Psoas muscle (tissue), 7 donors: ENCODE measurements at regions not wholly inside any gene's neighbourhood (a gene's known extent, or its start where the extent isn't known, plus 50 kb on each side); places are given as distances from the start of the nearest gene placed in this dataset.

Source experiments
- ATAC-seq, 4 donors: fragments of 200-7000 bp; cut with Tn5 transposase; one replicate each; pipeline ENCODE4 v1.9.1; 2020; ENCODE audit warnings: moderate library complexity in 3 of 4, mild to moderate bottlenecking in 2 of 4
- DNase-seq, 2 donors: peaks; one replicate each; pipeline ENCODE4 v3.0.0-alpha.2; 2020
- H3K27ac ChIP-seq: fragments of 200-600 bp; one replicate; pipeline ENCODE4 v1.8.0; 2022
- H3K27me3 ChIP-seq, 3 donors: fragments of 200-600 bp in 1 of 3; one replicate each; pipeline versions ENCODE4 v1.6.1 to v1.8.0; 2013 to 2022; ENCODE audit warnings: low read length in 2 of 3, mild to moderate bottlenecking in 2 of 3, moderate library complexity in 1 of 3; ENCODE audit not compliant: insufficient read depth in 3 of 3
- H3K36me3 ChIP-seq, 2 donors: fragments of 200-600 bp in 1 of 2; one replicate each; pipeline versions ENCODE4 v1.6.1 to v1.8.0; 2013 to 2022; ENCODE audit warnings: low read depth in 1 of 2, mild to moderate bottlenecking in 1 of 2, moderate library complexity in 1 of 2; ENCODE audit not compliant: insufficient read depth in 1 of 2
- H3K4me1 ChIP-seq: fragments of 200-600 bp; one replicate; pipeline ENCODE4 v1.8.0; 2022
- H3K4me3 ChIP-seq: fragments of 200-600 bp; one replicate; pipeline ENCODE4 v1.8.0; 2022; ENCODE audit warnings: mild to moderate bottlenecking
- H3K9me3 ChIP-seq: fragments of 200-600 bp; one replicate; pipeline ENCODE4 v1.8.0; 2022
- WGBS, 3 donors: extraction: QIAGEN DNeasy Blood & Tissue Kit; methylation state at CpG; one replicate each; pipeline versions ENCODE4 v1.1.6 to v1.1.7; 2013; 5-methylcytosine and 5-hydroxymethylcytosine counted together
- intact Hi-C, 2 donors: fragments of 100-400 bp; cut with DNase I; formaldehyde crosslinking; loops; one replicate each; pipeline versions ENCODE4 v1.11.0 to v1.14.2; 2022
- TF ChIP-seq, protein P1 (sequence below): fragments of 200-600 bp; IDR thresholded peaks from one replicate; pipeline ENCODE4 v1.8.0; 2022; ENCODE audit warnings: antibody characterized with exemption
- donor health status: healthy with polysubstance abuse.
- donor health status: DM: no; HTN: no; CAD: no; lungs with moderate emphysema.
- donor health status: Bipolar disorder and iron deficiency.
- donor health status: healthy.
- donor health status: DM: yes; HTN: yes; CAD: no.
- donor health status: DM: no; HTN: no; CAD: no.
- donor health status: DM: yes; HTN: yes; CAD: no.

- H3K36me3 ChIP-seq, result no peaks in the 10 kb centered on the region
- TF ChIP-seq, protein P1, sequence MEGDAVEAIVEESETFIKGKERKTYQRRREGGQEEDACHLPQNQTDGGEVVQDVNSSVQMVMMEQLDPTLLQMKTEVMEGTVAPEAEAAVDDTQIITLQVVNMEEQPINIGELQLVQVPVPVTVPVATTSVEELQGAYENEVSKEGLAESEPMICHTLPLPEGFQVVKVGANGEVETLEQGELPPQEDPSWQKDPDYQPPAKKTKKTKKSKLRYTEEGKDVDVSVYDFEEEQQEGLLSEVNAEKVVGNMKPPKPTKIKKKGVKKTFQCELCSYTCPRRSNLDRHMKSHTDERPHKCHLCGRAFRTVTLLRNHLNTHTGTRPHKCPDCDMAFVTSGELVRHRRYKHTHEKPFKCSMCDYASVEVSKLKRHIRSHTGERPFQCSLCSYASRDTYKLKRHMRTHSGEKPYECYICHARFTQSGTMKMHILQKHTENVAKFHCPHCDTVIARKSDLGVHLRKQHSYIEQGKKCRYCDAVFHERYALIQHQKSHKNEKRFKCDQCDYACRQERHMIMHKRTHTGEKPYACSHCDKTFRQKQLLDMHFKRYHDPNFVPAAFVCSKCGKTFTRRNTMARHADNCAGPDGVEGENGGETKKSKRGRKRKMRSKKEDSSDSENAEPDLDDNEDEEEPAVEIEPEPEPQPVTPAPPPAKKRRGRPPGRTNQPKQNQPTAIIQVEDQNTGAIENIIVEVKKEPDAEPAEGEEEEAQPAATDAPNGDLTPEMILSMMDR, result no peak
- no peak for ATAC-seq
These were observed 397.2 kb downstream of the OMA1 start for GRCh38 chr1:58149271-58149812.

DNA sequence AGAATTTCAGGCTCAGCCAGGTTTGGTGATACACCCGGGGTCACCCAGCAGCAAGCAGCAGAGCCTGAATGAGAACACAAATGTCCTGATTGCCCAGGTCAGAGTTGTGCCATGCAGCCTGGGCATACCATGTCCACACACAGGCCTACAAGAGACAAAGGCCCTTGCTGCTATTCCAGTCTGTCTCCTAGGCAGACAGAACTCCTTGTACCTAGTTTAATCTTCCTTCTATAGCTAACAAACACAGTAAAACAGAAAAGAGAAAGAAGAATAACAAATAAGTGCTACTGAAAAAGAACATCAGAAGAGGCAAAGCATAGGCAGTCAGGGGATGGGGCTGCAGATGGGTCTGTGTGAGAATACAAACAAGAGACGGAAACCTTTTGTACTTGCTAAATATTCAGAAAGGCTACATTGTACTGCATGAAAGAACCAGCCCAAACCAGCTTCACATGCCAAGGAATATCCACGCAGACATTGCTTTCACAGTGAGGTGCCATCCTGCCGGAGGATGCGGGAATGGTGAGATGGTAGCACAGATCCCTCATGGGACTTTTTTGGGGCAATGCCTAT, 401.7 kb downstream of the OMA1 start:
- DNase-seq (no peak), ATAC-seq (no peak)
- WGBS, 3 donors, result 79 to 93% (median 84%) methylated on average over 5 of the region's 5 CpGs
- H3K27ac ChIP-seq, result no peak overlapping the region
- TF ChIP-seq, protein P1, result no peak
- intact Hi-C loops, result no loop called here
- H3K4me1 ChIP-seq, result no peaks in the 10 kb centered on the region
- H3K4me3 ChIP-seq, result no peak overlapping the region
- no peaks in the 10 kb centered on the region for H3K9me3 ChIP-seq
- H3K27me3 ChIP-seq, result no peaks in the 10 kb centered on the region
- no peaks in the 10 kb centered on the region for H3K36me3 ChIP-seq

More at GRCh38 chr1:58149271-58149812, 397.2 kb downstream of the OMA1 start:
- peaks cover 0 to 1% (median 0%) of the 10 kb centered on the region in 3 donors for H3K27me3 ChIP-seq
- intact Hi-C loops, result no loop called here
- no peaks in the 10 kb centered on the region for H3K4me1 ChIP-seq
- no peak overlapping the region for H3K27ac ChIP-seq
- H3K9me3 ChIP-seq, result no peaks in the 10 kb centered on the region
- WGBS, 3 donors, result 62 to 69% (median 68%) methylated on average over 6 of the region's 6 CpGs
- H3K4me3 ChIP-seq, result no peak overlapping the region
- DNase-seq, result no peak

GRCh38 chr1:58143972-58144697, 402.4 kb downstream of the OMA1 start:
- ATAC-seq (no peak), DNase-seq (no peak)
- intact Hi-C loops, result no loop called here
- 49 to 54% (median 54%) methylated on average over 4 of the region's 4 CpGs for WGBS, 3 donors
- H3K27me3 ChIP-seq, result no peaks in the 10 kb centered on the region
- H3K4me1 ChIP-seq, result no peaks in the 10 kb centered on the region
- TF ChIP-seq, protein P1, result no peak
- H3K4me3 ChIP-seq, result no peak overlapping the region
- no peaks in the 10 kb centered on the region for H3K9me3 ChIP-seq
- H3K27ac ChIP-seq, result no peak overlapping the region
- H3K36me3 ChIP-seq, result no peaks in the 10 kb centered on the region

GRCh38 chr1:58136387-58136786, 410.1 kb downstream of the OMA1 start:
- H3K36me3 ChIP-seq, result no peaks in the 10 kb centered on the region
- intact Hi-C loops, result no loop called here
- H3K9me3 ChIP-seq, result no peaks in the 10 kb centered on the region
- 18 to 47% (median 25%) methylated on average over 2 of the region's 2 CpGs for WGBS, 3 donors
- no peaks in the 10 kb centered on the region for H3K4me1 ChIP-seq
- TF ChIP-seq, protein P1, result no peak
- DNase-seq, result no peak
- no peak overlapping the region for H3K27ac ChIP-seq
- ATAC-seq, result no peak
- no peak overlapping the region for H3K4me3 ChIP-seq
- H3K27me3 ChIP-seq, result peaks cover 0 to 3% (median 0%) of the 10 kb centered on the region in 3 donors
